Ovary (tissue), 3 donors: ENCODE measurements at regions not wholly inside any gene's neighbourhood (a gene's known extent, or its start where the extent isn't known, plus 50 kb on each side); places are given as distances from the start of the nearest gene placed in this dataset.

Experiments used
- CTCF ChIP-seq, 3 donors: fragments of 450-650 bp in 2 of 3; fragments of 200-600 bp in 1 of 3; IDR thresholded peaks; one replicate each; pipeline versions ENCODE4 v1.5.1 to v1.8.0; 2016 to 2022; ENCODE audit warnings: antibody characterized with exemption in 3 of 3, mild to moderate bottlenecking in 1 of 3
- EP300 ChIP-seq: sonication (generic); formaldehyde crosslinking; IDR thresholded peaks from one replicate; pipeline ENCODE4 v1.6.1; 2017; ENCODE audit warnings: antibody characterized with exemption
- donor health status: DM: no; HTN: no; CAD: no.

- TF ChIP-seq CTCF (IDR thresholded peaks at IDR 0.05) (no peak), EP300 (no peak)
Observed at GRCh38 chr1:39132505-39133339, 71.8 kb upstream of the MACF1 start.
